HepG2 (cell line): ENCODE measurements at regions not wholly inside any gene's neighbourhood (a gene's known extent, or its start where the extent isn't known, plus 50 kb on each side); places are given as distances from the start of the nearest gene placed in this dataset.

Source experiments
- ATAC-seq: fragments of 200-7000 bp; cut with Tn5 transposase; 3 replicates; pipeline ENCODE4 v1.9.1; 2020; ENCODE audit warnings: mild to moderate bottlenecking, moderate library complexity
- BruUV-seq: library from RNA; stranded (reverse); fragments of 400-500 nt; replicated peaks from 2 replicates; lab custom pipeline; 2021; lab: Mats Ljungman, UMichigan
- CTCF ChIA-PET: fragments of 300-600 bp; formaldehyde crosslinking; extraction: SDS; loops from one replicate; lab custom pipeline; 2021; ENCODE audit warnings: low total read pairs, inconsistent platforms, low intra/inter-chr PET ratio; lab: Yijun Ruan, JAX
- POLR2A ChIA-PET: fragments of 350-600 bp; sonication (Branson Sonifier 250); formaldehyde crosslinking; loops from one replicate; lab custom pipeline; 2020; ENCODE audit warnings: antibody characterized with exemption, inconsistent platforms; lab: Yijun Ruan, JAX
- DNase-seq: peaks from one replicate; pipeline ENCODE4 v3.0.0-alpha.2; 2015; ENCODE audit warnings: low spot score
- FAIRE-seq: peaks from 3 replicates; lab custom pipeline; 2011; peaks lifted over from hg19 to GRCh38; lab: Jason Lieb, UNC
- H2AFZ ChIP-seq: one replicate; pipeline ENCODE4 v1.6.1; 2011; ENCODE audit warnings: low read length, inconsistent platforms
- H3K27ac ChIP-seq: fragments of 300-600 bp; 3 replicates; pipeline ENCODE4 v1.8.0; 2011; ENCODE audit warnings: mixed run types, mild to moderate bottlenecking, mixed read lengths, low read length, inconsistent platforms; ENCODE audit not compliant: insufficient read depth; ENCODE audit errors: extremely low read length
- H3K27me3 ChIP-seq, 2 experiments: fragments of 200-600 bp in 1 of 2; 2 replicates in 1 of 2; 3 replicates in 1 of 2; pipeline versions ENCODE4 v1.6.0 to v1.8.0; 2011; ENCODE audit warnings: low read length in 2 of 2, mild to moderate bottlenecking in 2 of 2, moderate library complexity in 2 of 2, inconsistent platforms in 1 of 2; ENCODE audit not compliant: insufficient read depth in 2 of 2, control insufficient read depth in 1 of 2
- H3K36me3 ChIP-seq, 2 experiments: fragments of 200-600 bp in 1 of 2; replicated peaks in 1 of 2; 2 replicates in 1 of 2; 3 replicates in 1 of 2; pipeline versions ENCODE4 v1.5.1 to v1.8.0; 2011; ENCODE audit warnings: low read length in 2 of 2, inconsistent platforms in 1 of 2; ENCODE audit not compliant: insufficient read depth in 2 of 2, control insufficient read depth in 1 of 2
- H3K4me1 ChIP-seq: 2 replicates; pipeline ENCODE4 v1.5.1; 2012; ENCODE audit warnings: low read length, inconsistent platforms; ENCODE audit not compliant: insufficient read depth
- H3K4me2 ChIP-seq: 2 replicates; pipeline ENCODE4 v1.6.0; 2011; ENCODE audit warnings: low read depth, low read length, inconsistent platforms
- H3K4me3 ChIP-seq, 3 experiments: fragments of 200-600 bp in 1 of 3; sonication (generic), shearing (Covaris generic) in 1 of 3; replicated peaks in 1 of 3; 2 replicates each; pipeline ENCODE4 v1.5.1; 2011 to 2016; ENCODE audit warnings: low read length in 3 of 3, inconsistent platforms in 2 of 3, low read depth in 2 of 3, mild to moderate bottlenecking in 2 of 3, control low read depth in 1 of 3, mixed read lengths in 1 of 3; ENCODE audit not compliant: insufficient read depth in 1 of 3
- H3K79me2 ChIP-seq: one replicate; pipeline ENCODE4 v1.6.1; 2011; ENCODE audit warnings: low read length, inconsistent platforms; ENCODE audit not compliant: insufficient read depth
- H3K9ac ChIP-seq: 2 replicates; pipeline ENCODE4 v1.6.0; 2011; ENCODE audit warnings: mild to moderate bottlenecking, low read depth, low read length, inconsistent platforms; ENCODE audit not compliant: insufficient read depth
- H3K9me3 ChIP-seq: 2 replicates; pipeline ENCODE4 v1.5.1; 2012; ENCODE audit warnings: mild to moderate bottlenecking, low read length
- H4K20me1 ChIP-seq: 2 replicates; pipeline ENCODE4 v1.6.0; 2011; ENCODE audit warnings: inconsistent platforms, mild to moderate bottlenecking, low read length, moderate library complexity; ENCODE audit not compliant: insufficient read depth
- DBP ChIP-seq: sonication (generic); formaldehyde crosslinking; IDR thresholded peaks from 2 replicates; pipeline ENCODE4 v1.4.0; 2020; ENCODE audit warnings: missing genetic modification reagents; ENCODE audit errors: not compliant biosample characterization
- GATAD2A ChIP-seq: IDR thresholded peaks from 2 replicates; pipeline ENCODE4 v1.6.1; 2016
- GFI1 ChIP-seq: sonication (generic); formaldehyde crosslinking; IDR thresholded peaks from 2 replicates; pipeline ENCODE4 v1.5.0; 2020; ENCODE audit warnings: missing genetic modification reagents, mild to moderate bottlenecking, borderline replicate concordance
- JDP2 ChIP-seq: sonication (generic); formaldehyde crosslinking; IDR thresholded peaks from 2 replicates; pipeline ENCODE4 v1.8.1; 2022; ENCODE audit warnings: missing genetic modification reagents, borderline replicate concordance
- MTA3 ChIP-seq: sonication (generic); formaldehyde crosslinking; IDR thresholded peaks from 2 replicates; pipeline ENCODE4 v1.4.0; 2020; ENCODE audit warnings: missing genetic modification reagents
- SETDB1 ChIP-seq: sonication (generic); formaldehyde crosslinking; IDR thresholded peaks from 2 replicates; pipeline ENCODE4 v1.5.1; 2020; ENCODE audit warnings: missing genetic modification reagents, mild to moderate bottlenecking, borderline replicate concordance
- ZNF24 ChIP-seq: fragments of 450-650 bp; IDR thresholded peaks from 2 replicates; pipeline ENCODE4 v1.6.1; 2017; ENCODE audit warnings: antibody characterized with exemption, mild to moderate bottlenecking
- ZNF333 ChIP-seq: sonication (generic); formaldehyde crosslinking; IDR thresholded peaks from 2 replicates; pipeline ENCODE4 v1.4.0; 2020; ENCODE audit warnings: mild to moderate bottlenecking, missing genetic modification reagents, borderline replicate concordance
- ZNF740 ChIP-seq: sonication (generic); formaldehyde crosslinking; IDR thresholded peaks from 2 replicates; pipeline ENCODE4 v1.4.0; 2020; ENCODE audit warnings: missing genetic modification reagents
- WGBS: methylation state at CpG from one replicate; pipeline ENCODE4 v1.1.6; 2017; ENCODE audit warnings: low lambda C conversion rate; 5-methylcytosine and 5-hydroxymethylcytosine counted together
- in situ Hi-C: cut with HindIII; loops from 2 replicates; pipeline ENCODE4 v1.10.0; 2017; ENCODE audit warnings: low pct_unique_long_range_greater_than_20kb; ENCODE audit not compliant: extremely low pct_ligation_motif_present
- intact Hi-C: fragments of 100-400 bp; cut with micrococcal nuclease; formaldehyde crosslinking; loops from one replicate; pipeline ENCODE4 v1.10.0; 2022; ENCODE audit not compliant: unreplicated experiment
- TF ChIP-seq, protein P1 (sequence below): sonication (generic); formaldehyde crosslinking; IDR thresholded peaks from 2 replicates; pipeline ENCODE4 v1.4.0; 2020; ENCODE audit warnings: missing genetic modification reagents, borderline replicate concordance
- TF ChIP-seq, protein P2 (sequence below): sonication (generic); formaldehyde crosslinking; IDR thresholded peaks from 2 replicates; pipeline ENCODE4 v1.5.0; 2020; ENCODE audit warnings: mild to moderate bottlenecking, missing genetic modification reagents

- CTCF ChIA-PET: no interaction called here
- 8% methylated on average over 2 of the region's 9 CpGs for WGBS
- ATAC-seq (no peak), DNase-seq (no peak), FAIRE-seq (no peak)
- H3K4me3 ChIP-seq: no peak overlapping the region
- no TSS peak for BruUV-seq
- no peaks in the 10 kb centered on the region for H3K9me3 ChIP-seq
- H3K27me3 ChIP-seq: peaks cover 0 to 21% of the 10 kb centered on the region in 2 experiments; a peak in 2 of 5 replicates
- H3K9ac ChIP-seq: no peak overlapping the region
- no peaks in the 10 kb centered on the region for H3K4me1 ChIP-seq
- POLR2A ChIA-PET: no interaction called here
- H2AFZ ChIP-seq: no peak overlapping the region
- no peaks in the 10 kb centered on the region for H4K20me1 ChIP-seq
- H3K27ac ChIP-seq: no peak overlapping the region
- TF ChIP-seq MTA3 (CRISPR knock-in tag) (no peak), ZNF24 (no peak), DBP (CRISPR knock-in tag) (no peak), SETDB1 (CRISPR knock-in tag) (no peak), ZNF333 (CRISPR knock-in tag) (no peak), JDP2 (CRISPR knock-in tag) (no peak), GFI1 (CRISPR knock-in tag) (no peak), GATAD2A (CRISPR knock-in tag) (no peak), ZNF740 (CRISPR knock-in tag) (no peak)
- TF ChIP-seq, protein P1, sequence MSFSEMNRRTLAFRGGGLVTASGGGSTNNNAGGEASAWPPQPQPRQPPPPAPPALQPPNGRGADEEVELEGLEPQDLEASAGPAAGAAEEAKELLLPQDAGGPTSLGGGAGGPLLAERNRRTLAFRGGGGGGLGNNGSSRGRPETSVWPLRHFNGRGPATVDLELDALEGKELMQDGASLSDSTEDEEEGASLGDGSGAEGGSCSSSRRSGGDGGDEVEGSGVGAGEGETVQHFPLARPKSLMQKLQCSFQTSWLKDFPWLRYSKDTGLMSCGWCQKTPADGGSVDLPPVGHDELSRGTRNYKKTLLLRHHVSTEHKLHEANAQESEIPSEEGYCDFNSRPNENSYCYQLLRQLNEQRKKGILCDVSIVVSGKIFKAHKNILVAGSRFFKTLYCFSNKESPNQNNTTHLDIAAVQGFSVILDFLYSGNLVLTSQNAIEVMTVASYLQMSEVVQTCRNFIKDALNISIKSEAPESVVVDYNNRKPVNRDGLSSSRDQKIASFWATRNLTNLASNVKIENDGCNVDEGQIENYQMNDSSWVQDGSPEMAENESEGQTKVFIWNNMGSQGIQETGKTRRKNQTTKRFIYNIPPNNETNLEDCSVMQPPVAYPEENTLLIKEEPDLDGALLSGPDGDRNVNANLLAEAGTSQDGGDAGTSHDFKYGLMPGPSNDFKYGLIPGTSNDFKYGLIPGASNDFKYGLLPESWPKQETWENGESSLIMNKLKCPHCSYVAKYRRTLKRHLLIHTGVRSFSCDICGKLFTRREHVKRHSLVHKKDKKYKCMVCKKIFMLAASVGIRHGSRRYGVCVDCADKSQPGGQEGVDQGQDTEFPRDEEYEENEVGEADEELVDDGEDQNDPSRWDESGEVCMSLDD (CRISPR knock-in tag): no peak
- TF ChIP-seq, protein P2, sequence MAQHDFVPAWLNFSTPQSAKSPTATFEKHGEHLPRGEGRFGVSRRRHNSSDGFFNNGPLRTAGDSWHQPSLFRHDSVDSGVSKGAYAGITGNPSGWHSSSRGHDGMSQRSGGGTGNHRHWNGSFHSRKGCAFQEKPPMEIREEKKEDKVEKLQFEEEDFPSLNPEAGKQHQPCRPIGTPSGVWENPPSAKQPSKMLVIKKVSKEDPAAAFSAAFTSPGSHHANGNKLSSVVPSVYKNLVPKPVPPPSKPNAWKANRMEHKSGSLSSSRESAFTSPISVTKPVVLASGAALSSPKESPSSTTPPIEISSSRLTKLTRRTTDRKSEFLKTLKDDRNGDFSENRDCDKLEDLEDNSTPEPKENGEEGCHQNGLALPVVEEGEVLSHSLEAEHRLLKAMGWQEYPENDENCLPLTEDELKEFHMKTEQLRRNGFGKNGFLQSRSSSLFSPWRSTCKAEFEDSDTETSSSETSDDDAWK (CRISPR knock-in tag): no peak
- no peak overlapping the region for H3K4me2 ChIP-seq
- intact Hi-C loops: no loop called here
- no peaks in the 10 kb centered on the region for H3K36me3 ChIP-seq
- in situ Hi-C loops: no loop called here
- H3K79me2 ChIP-seq: no peaks in the 10 kb centered on the region
These were observed 244.2 kb upstream of the IRX2 start for GRCh38 chr5:2995667-2996066.
